Hepatocyte (in vitro differentiated cells): ENCODE measurements at regions not wholly inside any gene's neighbourhood (a gene's known extent, or its start where the extent isn't known, plus 50 kb on each side); places are given as distances from the start of the nearest gene placed in this dataset.

Experiments
- DNase-seq: peaks from one replicate; pipeline ENCODE4 v3.0.0-alpha.2; 2016; ENCODE audit warnings: low spot score
- H2AFZ ChIP-seq: fragments of 200-600 bp; sonication (generic); 2 replicates; pipeline ENCODE4 v1.6.0; 2016; ENCODE audit warnings: antibody characterized with exemption, mild to moderate bottlenecking
- H3K27ac ChIP-seq: fragments of 200-600 bp; sonication (generic); 2 replicates; pipeline ENCODE4 v1.5.1; 2016; ENCODE audit warnings: mild to moderate bottlenecking
- H3K27me3 ChIP-seq: fragments of 200-600 bp; sonication (generic); 2 replicates; pipeline ENCODE4 v1.6.1; 2016
- H3K36me3 ChIP-seq: fragments of 200-600 bp; sonication (generic); replicated peaks from 2 replicates; pipeline ENCODE4 v1.5.1; 2016; ENCODE audit warnings: low read depth; ENCODE audit not compliant: insufficient read depth
- H3K4me1 ChIP-seq: fragments of 200-600 bp; sonication (generic); 2 replicates; pipeline ENCODE4 v1.5.1; 2016; ENCODE audit warnings: mild to moderate bottlenecking, moderate library complexity; ENCODE audit not compliant: insufficient read depth
- H3K4me2 ChIP-seq: fragments of 200-600 bp; sonication (generic); 2 replicates; pipeline ENCODE4 v1.6.0; 2016
- H3K4me3 ChIP-seq: fragments of 200-600 bp; sonication (generic); 2 replicates; pipeline ENCODE4 v1.5.1; 2016; ENCODE audit warnings: mild to moderate bottlenecking
- H3K79me2 ChIP-seq: fragments of 200-600 bp; sonication (generic); 2 replicates; pipeline ENCODE4 v1.6.0; 2017; ENCODE audit warnings: mild to moderate bottlenecking
- H3K9me2 ChIP-seq: fragments of 200-600 bp; sonication (generic); replicated peaks from 2 replicates; pipeline ENCODE4 v1.6.0; 2017; ENCODE audit warnings: mild to moderate bottlenecking; ENCODE audit not compliant: insufficient read depth
- H3K9me3 ChIP-seq: fragments of 200-600 bp; sonication (generic); 2 replicates; pipeline ENCODE4 v1.5.1; 2016; ENCODE audit warnings: low read depth, mild to moderate bottlenecking
- H4K20me1 ChIP-seq: fragments of 200-600 bp; sonication (generic); 2 replicates; pipeline ENCODE4 v1.6.0; 2016; ENCODE audit warnings: mild to moderate bottlenecking; ENCODE audit not compliant: insufficient read depth, poor library complexity, severe bottlenecking
- CTCF ChIP-seq: fragments of 200-600 bp; sonication (generic); IDR thresholded peaks from 2 replicates; pipeline ENCODE4 v1.5.1; 2016; ENCODE audit warnings: antibody characterized with exemption, mild to moderate bottlenecking; ENCODE audit not compliant: poor library complexity
- EZH2 ChIP-seq: fragments of 200-600 bp; sonication (generic); IDR thresholded peaks from 2 replicates; pipeline ENCODE4 v1.6.1; 2016; ENCODE audit warnings: antibody characterized with exemption, mild to moderate bottlenecking, borderline replicate concordance
- EZH2phosphoT487 ChIP-seq: fragments of 200-600 bp; sonication (generic); IDR thresholded peaks from one replicate; pipeline ENCODE4 v1.6.1; 2018; ENCODE audit warnings: antibody characterized with exemption, mild to moderate bottlenecking, low read depth, moderate library complexity; ENCODE audit not compliant: unreplicated experiment, severe bottlenecking
- WGBS: methylation state at CpG from one replicate; pipeline ENCODE4 v1.1.6; 2016; ENCODE audit warnings: low lambda C conversion rate; ENCODE audit errors: missing lambda C conversion rate; 5-methylcytosine and 5-hydroxymethylcytosine counted together

- 90% methylated on average over 8 of the region's 8 CpGs for WGBS
- H2AFZ ChIP-seq = no peak overlapping the region
Observed at GRCh38 chr1:82048596-82048995, 247.9 kb downstream of the ADGRL2 start.

DNA sequence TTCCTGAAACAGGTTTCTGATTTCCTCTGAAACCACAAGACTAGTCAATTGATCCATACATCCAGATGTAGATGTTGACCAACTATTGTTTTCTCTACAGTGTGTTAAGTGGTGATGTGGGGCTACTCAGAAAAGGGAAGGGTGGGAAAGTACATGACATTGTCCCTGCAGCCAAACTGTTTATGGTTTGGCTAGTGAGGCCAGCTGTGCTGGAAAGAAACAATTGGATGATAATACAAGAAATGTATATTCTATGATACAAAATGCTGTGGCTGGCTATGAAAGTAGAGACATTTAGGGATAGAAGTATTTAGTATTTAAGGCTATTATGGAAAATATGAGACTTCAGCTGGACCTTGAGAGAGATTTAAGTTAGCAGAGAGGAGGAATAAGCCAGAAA lies 244.5 kb downstream of the ADGRL2 start:
- no peaks in the 10 kb centered on the region for H4K20me1 ChIP-seq
- H2AFZ ChIP-seq = no peak overlapping the region
- H3K27ac ChIP-seq = no peak overlapping the region
- H3K79me2 ChIP-seq = no peaks in the 10 kb centered on the region
- no peak for DNase-seq
- no peaks in the 10 kb centered on the region for H3K9me3 ChIP-seq
- no peaks in the 10 kb centered on the region for H3K27me3 ChIP-seq
- H3K4me1 ChIP-seq = peaks cover 5% of the 10 kb centered on the region
- no peaks in the 10 kb centered on the region for H3K36me3 ChIP-seq
- no peak overlapping the region for H3K4me3 ChIP-seq
- no peaks in the 10 kb centered on the region for H3K9me2 ChIP-seq
- no peak overlapping the region for H3K4me2 ChIP-seq
- TF ChIP-seq EZH2 (no peak), EZH2phosphoT487 (no peak), CTCF (no peak)

More at GRCh38 chr1:82048596-82048995, 247.9 kb downstream of the ADGRL2 start:
- no peaks in the 10 kb centered on the region for H4K20me1 ChIP-seq
- H3K27ac ChIP-seq = no peak overlapping the region
- no peak for DNase-seq
- no peak overlapping the region for H3K4me3 ChIP-seq
- no peak overlapping the region for H3K4me2 ChIP-seq
- no peaks in the 10 kb centered on the region for H3K27me3 ChIP-seq
- no peaks in the 10 kb centered on the region for H3K79me2 ChIP-seq
- no peaks in the 10 kb centered on the region for H3K9me2 ChIP-seq
- no peaks in the 10 kb centered on the region for H3K9me3 ChIP-seq
- H3K36me3 ChIP-seq = no peaks in the 10 kb centered on the region
- TF ChIP-seq EZH2 = no peak
- no peak for TF ChIP-seq EZH2phosphoT487
- TF ChIP-seq CTCF = no peak
- peaks cover 5% of the 10 kb centered on the region for H3K4me1 ChIP-seq

DNA sequence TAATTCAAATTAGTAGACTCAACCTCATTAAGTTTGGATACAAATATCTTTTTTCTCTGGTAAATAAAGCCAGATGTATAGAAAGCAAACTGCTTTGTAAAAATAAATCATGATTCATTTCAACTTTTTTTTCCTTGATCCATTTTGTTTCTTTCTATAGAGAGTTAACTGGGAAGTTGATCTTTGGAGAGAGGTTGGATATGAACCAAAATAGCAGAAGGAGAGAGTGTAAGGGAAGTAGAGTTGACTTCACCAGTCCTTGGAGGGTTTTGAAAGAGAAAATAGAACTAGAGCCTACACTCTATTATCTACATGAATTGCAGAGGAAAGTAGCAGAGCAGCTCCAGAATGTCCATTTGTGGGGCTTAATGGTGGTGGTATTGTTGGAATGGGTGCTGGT lies 243.8 kb downstream of the ADGRL2 start:
- DNase-seq = no peak
- H3K4me2 ChIP-seq = no peak overlapping the region

More for the DNA sequence above, 243.8 kb downstream of the ADGRL2 start:
- H2AFZ ChIP-seq = no peak overlapping the region
- TF ChIP-seq CTCF = no peak
- TF ChIP-seq EZH2 = no peak
- no peak for TF ChIP-seq EZH2phosphoT487
- H3K4me3 ChIP-seq = no peak overlapping the region
- no peaks in the 10 kb centered on the region for H3K9me2 ChIP-seq
- H3K79me2 ChIP-seq = no peaks in the 10 kb centered on the region
- H3K27ac ChIP-seq = no peak overlapping the region
- H3K9me3 ChIP-seq = no peaks in the 10 kb centered on the region
- H3K4me1 ChIP-seq = peaks cover 5% of the 10 kb centered on the region
- no peaks in the 10 kb centered on the region for H3K27me3 ChIP-seq
- no peaks in the 10 kb centered on the region for H4K20me1 ChIP-seq
- no peaks in the 10 kb centered on the region for H3K36me3 ChIP-seq
